MM.1S (cell line): ENCODE measurements at regions not wholly inside any gene's neighbourhood (a gene's known extent, or its start where the extent isn't known, plus 50 kb on each side); places are given as distances from the start of the nearest gene placed in this dataset.

Source experiments
- DNase-seq: peaks from one replicate; pipeline ENCODE4 v3.0.0-alpha.2; 2015
- H2AFZ ChIP-seq: fragments of 300-600 bp; sonication (generic); 2 replicates; pipeline ENCODE4 v1.6.0; 2016; ENCODE audit warnings: antibody characterized with exemption, low read length
- H3F3A ChIP-seq: fragments of 300-600 bp; sonication (generic); 2 replicates; pipeline ENCODE4 v1.6.1; 2016; ENCODE audit warnings: mild to moderate bottlenecking, antibody characterized with exemption, low read length, moderate library complexity, mixed read lengths; ENCODE audit not compliant: insufficient read depth
- H3K27ac ChIP-seq: fragments of 300-600 bp; sonication (generic); 2 replicates; pipeline ENCODE4 v1.5.1; 2016; ENCODE audit warnings: mild to moderate bottlenecking, low read length
- H3K27me3 ChIP-seq: fragments of 300-600 bp; sonication (generic); replicated peaks from 2 replicates; pipeline ENCODE4 v1.6.0; 2016; ENCODE audit warnings: low read length; ENCODE audit not compliant: insufficient read depth
- H3K36me3 ChIP-seq: fragments of 300-600 bp; sonication (generic); replicated peaks from 2 replicates; pipeline ENCODE4 v1.6.1; 2016; ENCODE audit warnings: mild to moderate bottlenecking, low read length, mixed read lengths; ENCODE audit not compliant: insufficient read depth
- H3K4me1 ChIP-seq: fragments of 300-600 bp; sonication (generic); 2 replicates; pipeline ENCODE4 v1.6.1; 2016; ENCODE audit warnings: low read length, mixed read lengths
- H3K4me2 ChIP-seq: fragments of 300-600 bp; sonication (generic); 2 replicates; pipeline ENCODE4 v1.6.0; 2016; ENCODE audit warnings: low read depth, low read length
- H3K4me3 ChIP-seq: fragments of 300-600 bp; sonication (generic); 2 replicates; pipeline ENCODE4 v1.5.1; 2016; ENCODE audit warnings: low read length, mixed read lengths
- H3K79me2 ChIP-seq: fragments of 300-600 bp; sonication (generic); 2 replicates; pipeline ENCODE4 v1.6.1; 2016; ENCODE audit warnings: mixed run types, low read length, mixed read lengths
- H3K9ac ChIP-seq: fragments of 300-600 bp; sonication (generic); 2 replicates; pipeline ENCODE4 v1.6.1; 2016; ENCODE audit warnings: low read length, mixed read lengths
- H3K9me2 ChIP-seq: fragments of 300-600 bp; sonication (generic); replicated peaks from 2 replicates; pipeline ENCODE4 v1.6.1; 2016; ENCODE audit warnings: mild to moderate bottlenecking, low read length, mixed read lengths; ENCODE audit not compliant: insufficient read depth
- H3K9me3 ChIP-seq: fragments of 300-600 bp; sonication (generic); replicated peaks from 2 replicates; pipeline ENCODE4 v1.6.1; 2016; ENCODE audit warnings: mild to moderate bottlenecking, low read length, mixed read lengths; ENCODE audit not compliant: insufficient read depth
- H4K20me1 ChIP-seq: fragments of 300-600 bp; sonication (generic); 2 replicates; pipeline ENCODE4 v1.6.1; 2016; ENCODE audit warnings: mild to moderate bottlenecking, low read length, moderate library complexity, mixed read lengths; ENCODE audit not compliant: insufficient read depth
- EZH2 ChIP-seq: fragments of 300-600 bp; sonication (generic); optimal IDR thresholded peaks from 2 replicates; pipeline ENCODE3; 2017; ENCODE audit warnings: low read depth, mild to moderate bottlenecking, antibody characterized with exemption, low read length, mixed read lengths
- EZH2phosphoT487 ChIP-seq: fragments of 300-600 bp; sonication (generic); IDR thresholded peaks from 2 replicates; pipeline ENCODE4 v1.6.1; 2018; ENCODE audit warnings: antibody characterized with exemption, low read length
- TF ChIP-seq, protein P1 (sequence below): fragments of 300-600 bp; sonication (generic); IDR thresholded peaks from 2 replicates; pipeline ENCODE4 v1.5.1; 2016; ENCODE audit warnings: antibody characterized with exemption, low read length, mixed read lengths

DNA sequence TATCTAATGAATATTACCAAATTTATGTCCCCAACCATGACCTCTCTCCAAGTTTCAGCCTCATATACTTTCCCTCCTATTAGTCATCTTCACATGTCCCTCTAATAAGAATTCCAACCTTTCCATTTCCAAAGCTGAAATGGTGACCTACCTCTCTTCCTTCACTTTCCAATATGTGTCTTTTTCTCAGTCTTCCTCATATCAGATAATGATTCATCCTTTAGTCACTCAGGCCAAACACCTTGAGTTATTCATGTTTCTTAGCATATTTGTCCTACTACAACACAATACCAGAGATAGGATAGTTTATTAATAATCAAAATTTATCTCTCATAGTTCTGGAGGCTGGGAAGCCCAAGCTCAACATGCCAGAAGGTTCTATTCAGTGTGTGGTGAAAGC is 318.5 kb upstream of the ZWINT start:
- Histone ChIP-seq H3K79me2 (no peaks in the 10 kb centered on the region), H3K27me3 (no peaks in the 10 kb centered on the region), H3K9me2 (no peaks in the 10 kb centered on the region), H3K9ac (no peak overlapping the region), H3K27ac (no peak overlapping the region), H2AFZ (no peak overlapping the region), H3K9me3 (no peaks in the 10 kb centered on the region), H3K4me1 (no peaks in the 10 kb centered on the region), H4K20me1 (no peaks in the 10 kb centered on the region), H3K4me2 (no peak overlapping the region), H3F3A (no peaks in the 10 kb centered on the region), H3K4me3 (no peak overlapping the region), H3K36me3 (no peaks in the 10 kb centered on the region)
- DNase-seq: no peak
- TF ChIP-seq, protein P1, sequence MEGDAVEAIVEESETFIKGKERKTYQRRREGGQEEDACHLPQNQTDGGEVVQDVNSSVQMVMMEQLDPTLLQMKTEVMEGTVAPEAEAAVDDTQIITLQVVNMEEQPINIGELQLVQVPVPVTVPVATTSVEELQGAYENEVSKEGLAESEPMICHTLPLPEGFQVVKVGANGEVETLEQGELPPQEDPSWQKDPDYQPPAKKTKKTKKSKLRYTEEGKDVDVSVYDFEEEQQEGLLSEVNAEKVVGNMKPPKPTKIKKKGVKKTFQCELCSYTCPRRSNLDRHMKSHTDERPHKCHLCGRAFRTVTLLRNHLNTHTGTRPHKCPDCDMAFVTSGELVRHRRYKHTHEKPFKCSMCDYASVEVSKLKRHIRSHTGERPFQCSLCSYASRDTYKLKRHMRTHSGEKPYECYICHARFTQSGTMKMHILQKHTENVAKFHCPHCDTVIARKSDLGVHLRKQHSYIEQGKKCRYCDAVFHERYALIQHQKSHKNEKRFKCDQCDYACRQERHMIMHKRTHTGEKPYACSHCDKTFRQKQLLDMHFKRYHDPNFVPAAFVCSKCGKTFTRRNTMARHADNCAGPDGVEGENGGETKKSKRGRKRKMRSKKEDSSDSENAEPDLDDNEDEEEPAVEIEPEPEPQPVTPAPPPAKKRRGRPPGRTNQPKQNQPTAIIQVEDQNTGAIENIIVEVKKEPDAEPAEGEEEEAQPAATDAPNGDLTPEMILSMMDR: no peak

DNA sequence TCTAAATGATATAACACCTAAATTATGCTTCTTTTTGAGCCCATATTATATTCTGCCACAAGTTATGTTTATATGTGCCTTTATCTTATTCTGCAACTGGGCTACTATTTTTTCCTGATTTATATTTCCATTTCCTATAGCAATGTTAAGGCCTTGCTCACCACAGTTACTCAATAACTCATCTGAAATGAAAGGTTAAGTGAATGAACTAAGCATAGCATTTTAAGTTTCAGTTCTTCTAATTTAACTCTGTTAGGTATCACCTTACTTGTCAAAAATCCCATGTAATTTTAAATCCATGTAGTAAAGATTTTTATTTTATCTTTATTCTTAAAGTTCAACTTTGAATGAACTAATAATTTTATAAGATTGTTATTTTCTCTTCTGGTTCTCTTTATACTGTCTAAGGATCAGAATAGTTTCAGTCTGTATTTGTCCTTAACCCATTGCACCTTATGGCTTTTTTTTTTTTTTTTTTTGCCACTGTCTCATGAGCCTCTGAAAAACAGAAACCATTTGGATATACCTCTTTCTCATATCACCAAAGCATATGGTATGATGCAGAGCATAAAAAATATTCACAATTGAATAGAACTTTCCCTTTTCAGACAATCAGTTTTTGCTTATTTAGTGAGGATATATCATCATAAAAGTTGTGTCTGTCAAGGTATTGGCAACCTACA is 301.8 kb upstream of the ZWINT start:
- Histone ChIP-seq H3K27ac (no peak overlapping the region), H3K36me3 (no peaks in the 10 kb centered on the region), H3K79me2 (no peaks in the 10 kb centered on the region), H3K4me2 (no peak overlapping the region), H3F3A (no peaks in the 10 kb centered on the region), H3K9me3 (no peaks in the 10 kb centered on the region), H3K4me3 (no peak overlapping the region), H3K27me3 (no peaks in the 10 kb centered on the region), H4K20me1 (no peaks in the 10 kb centered on the region), H3K4me1 (no peaks in the 10 kb centered on the region), H2AFZ (no peak overlapping the region), H3K9ac (no peak overlapping the region), H3K9me2 (no peaks in the 10 kb centered on the region)
- TF ChIP-seq, protein P1: no peak
- TF ChIP-seq EZH2 (no peak), EZH2phosphoT487 (no peak)
- no peak for DNase-seq

DNA sequence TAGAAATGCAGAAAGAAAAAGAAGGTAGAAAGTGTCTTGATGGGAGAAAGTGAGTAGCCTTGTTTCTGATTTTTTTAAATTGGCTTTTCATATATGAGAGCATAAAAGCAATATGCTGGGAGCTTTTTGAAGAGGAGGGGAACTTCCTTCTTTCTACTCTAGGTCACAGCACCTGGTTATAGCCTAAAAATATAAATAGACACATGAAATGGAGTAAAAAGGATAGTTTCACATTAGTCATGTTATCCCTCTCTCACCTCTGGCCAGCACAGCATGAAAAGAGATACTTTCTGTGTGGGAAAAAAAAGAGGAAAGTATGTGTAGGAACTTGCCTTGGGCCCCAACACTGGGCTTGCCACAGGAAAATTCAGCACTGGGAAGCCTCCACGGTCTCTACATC is 292.2 kb upstream of the ZWINT start:
- H3K27me3 ChIP-seq: no peaks in the 10 kb centered on the region
- no peaks in the 10 kb centered on the region for H3F3A ChIP-seq
- no peak overlapping the region for H3K4me2 ChIP-seq
- no peak overlapping the region for H3K4me3 ChIP-seq
- no peaks in the 10 kb centered on the region for H3K9me2 ChIP-seq
- no peak overlapping the region for H2AFZ ChIP-seq
- DNase-seq: no peak
- no peaks in the 10 kb centered on the region for H3K9me3 ChIP-seq
- H3K27ac ChIP-seq: no peak overlapping the region
- H3K4me1 ChIP-seq: 0 out of 2 replicates have a peak, but pooled peaks cover 9% of the 10 kb centered on the region
- TF ChIP-seq EZH2phosphoT487: no peak
- TF ChIP-seq EZH2: no peak
- TF ChIP-seq, protein P1: no peak
- no peak overlapping the region for H3K9ac ChIP-seq
- no peaks in the 10 kb centered on the region for H4K20me1 ChIP-seq
- no peaks in the 10 kb centered on the region for H3K36me3 ChIP-seq
- no peaks in the 10 kb centered on the region for H3K79me2 ChIP-seq
